Panc1 (cell line): ENCODE measurements at regions not wholly inside any gene's neighbourhood (a gene's known extent, or its start where the extent isn't known, plus 50 kb on each side); places are given as distances from the start of the nearest gene placed in this dataset.

Experiments used
- ATAC-seq: fragments of 200-7000 bp; cut with Tn5 transposase; 2 replicates; pipeline ENCODE4 v1.9.1; 2020; ENCODE audit warnings: mild to moderate bottlenecking, moderate library complexity
- BruUV-seq: library from RNA; stranded (reverse); fragments of 400-500 nt; replicated peaks from 2 replicates; lab custom pipeline; 2021; lab: Mats Ljungman, UMichigan
- CTCF ChIA-PET: fragments of 300-600 bp; sonication (Branson Sonifier 250); formaldehyde crosslinking; loops from one replicate; lab custom pipeline; 2022; ENCODE audit warnings: antibody characterized with exemption; lab: Charles Lee
- POLR2A ChIA-PET: fragments of 300-600 bp; sonication (Branson Sonifier 250); formaldehyde crosslinking; loops from one replicate; lab custom pipeline; 2022; ENCODE audit warnings: antibody characterized with exemption; lab: Charles Lee
- DNase-seq: peaks from one replicate; pipeline ENCODE4 v3.0.0-alpha.2; 2010; ENCODE audit warnings: low read depth, low spot score
- H3K27ac ChIP-seq: 2 replicates; pipeline ENCODE4 v1.5.1; 2011; ENCODE audit warnings: mild to moderate bottlenecking, low read length, inconsistent platforms
- H3K27me3 ChIP-seq: fragments of 200-500 bp; sonication (Bioruptor generic); 2 replicates; pipeline ENCODE4 v1.6.0; 2014; ENCODE audit warnings: low read length, inconsistent platforms; ENCODE audit not compliant: control insufficient read depth, insufficient read depth
- H3K36me3 ChIP-seq: fragments of 200-500 bp; sonication (Bioruptor generic); 2 replicates; pipeline ENCODE4 v1.5.1; 2014; ENCODE audit warnings: inconsistent platforms, mild to moderate bottlenecking, low read length, moderate library complexity; ENCODE audit not compliant: control insufficient read depth, insufficient read depth
- H3K4me1 ChIP-seq: 2 replicates; pipeline ENCODE4 v1.5.1; 2011; ENCODE audit warnings: inconsistent platforms, mild to moderate bottlenecking, low read length, moderate library complexity; ENCODE audit not compliant: control insufficient read depth, insufficient read depth
- H3K4me3 ChIP-seq, 2 experiments: 2 replicates each; pipeline ENCODE4 v1.5.1; 2011 to 2012; ENCODE audit warnings: low read depth in 2 of 2, low read length in 2 of 2, mild to moderate bottlenecking in 2 of 2, inconsistent platforms in 1 of 2, moderate library complexity in 1 of 2
- H3K9me3 ChIP-seq: fragments of 200-500 bp; sonication (Bioruptor generic); 2 replicates; pipeline ENCODE4 v1.5.1; 2014; ENCODE audit warnings: low read depth, mild to moderate bottlenecking, inconsistent platforms, low read length, moderate library complexity; ENCODE audit not compliant: control insufficient read depth, insufficient read depth
- POLR2AphosphoS5 ChIP-seq: IDR thresholded peaks from 2 replicates; pipeline ENCODE4 v1.6.1; 2012; ENCODE audit warnings: mild to moderate bottlenecking, low read depth, low read length, moderate library complexity
- SIN3A ChIP-seq: IDR thresholded peaks from 2 replicates; pipeline ENCODE4 v1.6.1; 2012; ENCODE audit warnings: low read depth, mild to moderate bottlenecking, low read length, moderate library complexity, borderline replicate concordance; ENCODE audit not compliant: insufficient read depth
- TCF7L2 ChIP-seq: IDR thresholded peaks from 2 replicates; pipeline ENCODE4 v1.6.1; 2011; ENCODE audit warnings: mild to moderate bottlenecking, low read depth, low read length, inconsistent platforms
- in situ Hi-C: cut with HindIII; loops from 2 replicates; pipeline ENCODE4 v1.10.0; 2016; ENCODE audit warnings: low sequenced_read_pairs, low pct_unique_long_range_greater_than_20kb
- intact Hi-C: fragments of 100-400 bp; cut with micrococcal nuclease; formaldehyde crosslinking; loops from one replicate; pipeline ENCODE4 v1.10.0; 2022; ENCODE audit not compliant: unreplicated experiment
- TF ChIP-seq, protein P1 (sequence below): fragments of 450-650 bp; IDR thresholded peaks from 2 replicates; pipeline ENCODE4 v1.5.1; 2017; ENCODE audit warnings: mild to moderate bottlenecking
- TF ChIP-seq, protein P2 (sequence below), 2 experiments: IDR thresholded peaks; 2 replicates each; pipeline ENCODE4 v1.6.1; 2011 to 2012; ENCODE audit warnings: low read depth in 2 of 2, control low read depth in 1 of 2, low read length in 1 of 2, mild to moderate bottlenecking in 1 of 2, moderate library complexity in 1 of 2; ENCODE audit not compliant: insufficient read depth in 1 of 2

DNA sequence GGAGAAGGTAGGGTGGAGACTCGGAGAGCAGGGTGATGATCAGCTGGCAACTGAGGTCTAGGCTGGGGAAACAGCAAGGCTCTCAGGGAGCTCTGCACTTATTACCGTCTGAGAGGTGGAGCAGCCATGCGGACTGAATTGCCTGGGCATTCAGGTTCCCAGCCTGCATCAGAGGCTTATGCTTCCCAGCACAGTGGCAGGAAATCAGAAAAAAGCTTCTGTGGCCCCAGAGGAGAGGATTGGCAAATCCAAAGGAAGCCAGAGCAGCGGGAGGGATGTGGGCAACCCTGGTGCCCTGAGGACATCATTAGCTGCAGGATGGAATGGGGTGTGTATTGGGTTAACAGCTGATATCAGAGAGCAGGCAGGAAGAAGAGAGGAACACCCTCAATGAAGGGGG lies 374.1 kb upstream of the POU3F1 start:
- intact Hi-C loops = no loop called here

DNA sequence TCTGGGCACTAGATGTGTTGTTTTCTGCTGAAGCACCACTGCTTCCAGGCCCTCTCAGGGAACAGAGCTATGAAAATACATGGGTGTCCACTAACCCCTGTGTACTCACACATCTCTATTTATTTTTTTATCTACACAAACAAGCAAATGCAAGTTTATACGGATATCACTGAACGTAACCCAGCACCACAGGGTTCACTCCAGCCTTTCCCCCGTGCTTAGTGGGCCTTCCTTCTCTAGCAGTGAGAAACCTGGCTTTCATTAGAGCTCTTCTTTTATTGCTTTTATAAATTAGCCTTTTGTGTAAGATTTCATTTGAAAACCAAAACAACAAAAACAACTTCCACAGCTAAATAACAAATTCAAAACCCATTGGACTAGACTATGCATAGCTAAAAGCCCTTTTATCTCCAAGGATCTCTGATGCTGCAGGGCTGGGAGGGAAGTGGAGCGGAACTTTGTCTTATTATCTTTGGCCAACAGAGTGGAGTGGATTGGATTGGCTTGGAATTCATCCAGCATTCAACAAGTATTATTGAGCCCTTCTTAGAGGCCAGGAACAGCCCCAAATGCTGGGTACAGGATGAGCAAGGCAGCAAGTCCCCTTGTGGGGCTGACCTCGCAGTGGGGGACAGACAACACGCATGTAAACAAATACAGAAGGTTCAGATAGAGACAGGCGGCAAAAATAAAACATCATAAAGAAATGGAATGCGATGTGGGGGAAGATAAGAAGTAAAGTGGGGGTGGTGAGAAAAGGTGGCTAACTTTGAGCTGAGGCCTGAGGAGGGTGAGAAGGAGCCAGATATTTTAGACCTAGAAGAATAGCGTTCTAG lies 371.8 kb upstream of the POU3F1 start:
- TF ChIP-seq, protein P1, sequence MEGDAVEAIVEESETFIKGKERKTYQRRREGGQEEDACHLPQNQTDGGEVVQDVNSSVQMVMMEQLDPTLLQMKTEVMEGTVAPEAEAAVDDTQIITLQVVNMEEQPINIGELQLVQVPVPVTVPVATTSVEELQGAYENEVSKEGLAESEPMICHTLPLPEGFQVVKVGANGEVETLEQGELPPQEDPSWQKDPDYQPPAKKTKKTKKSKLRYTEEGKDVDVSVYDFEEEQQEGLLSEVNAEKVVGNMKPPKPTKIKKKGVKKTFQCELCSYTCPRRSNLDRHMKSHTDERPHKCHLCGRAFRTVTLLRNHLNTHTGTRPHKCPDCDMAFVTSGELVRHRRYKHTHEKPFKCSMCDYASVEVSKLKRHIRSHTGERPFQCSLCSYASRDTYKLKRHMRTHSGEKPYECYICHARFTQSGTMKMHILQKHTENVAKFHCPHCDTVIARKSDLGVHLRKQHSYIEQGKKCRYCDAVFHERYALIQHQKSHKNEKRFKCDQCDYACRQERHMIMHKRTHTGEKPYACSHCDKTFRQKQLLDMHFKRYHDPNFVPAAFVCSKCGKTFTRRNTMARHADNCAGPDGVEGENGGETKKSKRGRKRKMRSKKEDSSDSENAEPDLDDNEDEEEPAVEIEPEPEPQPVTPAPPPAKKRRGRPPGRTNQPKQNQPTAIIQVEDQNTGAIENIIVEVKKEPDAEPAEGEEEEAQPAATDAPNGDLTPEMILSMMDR = no peak
- TF ChIP-seq TCF7L2 (no peak), POLR2AphosphoS5 (no peak), SIN3A (no peak)
- TF ChIP-seq, protein P2, sequence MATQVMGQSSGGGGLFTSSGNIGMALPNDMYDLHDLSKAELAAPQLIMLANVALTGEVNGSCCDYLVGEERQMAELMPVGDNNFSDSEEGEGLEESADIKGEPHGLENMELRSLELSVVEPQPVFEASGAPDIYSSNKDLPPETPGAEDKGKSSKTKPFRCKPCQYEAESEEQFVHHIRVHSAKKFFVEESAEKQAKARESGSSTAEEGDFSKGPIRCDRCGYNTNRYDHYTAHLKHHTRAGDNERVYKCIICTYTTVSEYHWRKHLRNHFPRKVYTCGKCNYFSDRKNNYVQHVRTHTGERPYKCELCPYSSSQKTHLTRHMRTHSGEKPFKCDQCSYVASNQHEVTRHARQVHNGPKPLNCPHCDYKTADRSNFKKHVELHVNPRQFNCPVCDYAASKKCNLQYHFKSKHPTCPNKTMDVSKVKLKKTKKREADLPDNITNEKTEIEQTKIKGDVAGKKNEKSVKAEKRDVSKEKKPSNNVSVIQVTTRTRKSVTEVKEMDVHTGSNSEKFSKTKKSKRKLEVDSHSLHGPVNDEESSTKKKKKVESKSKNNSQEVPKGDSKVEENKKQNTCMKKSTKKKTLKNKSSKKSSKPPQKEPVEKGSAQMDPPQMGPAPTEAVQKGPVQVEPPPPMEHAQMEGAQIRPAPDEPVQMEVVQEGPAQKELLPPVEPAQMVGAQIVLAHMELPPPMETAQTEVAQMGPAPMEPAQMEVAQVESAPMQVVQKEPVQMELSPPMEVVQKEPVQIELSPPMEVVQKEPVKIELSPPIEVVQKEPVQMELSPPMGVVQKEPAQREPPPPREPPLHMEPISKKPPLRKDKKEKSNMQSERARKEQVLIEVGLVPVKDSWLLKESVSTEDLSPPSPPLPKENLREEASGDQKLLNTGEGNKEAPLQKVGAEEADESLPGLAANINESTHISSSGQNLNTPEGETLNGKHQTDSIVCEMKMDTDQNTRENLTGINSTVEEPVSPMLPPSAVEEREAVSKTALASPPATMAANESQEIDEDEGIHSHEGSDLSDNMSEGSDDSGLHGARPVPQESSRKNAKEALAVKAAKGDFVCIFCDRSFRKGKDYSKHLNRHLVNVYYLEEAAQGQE (IDR thresholded peaks at IDR 0.05; ENCODE audit: insufficient read depth in 1 of 2, low read depth in 2 of 2, low read length in 1 of 2) = no peak
- no peak for ATAC-seq
- intact Hi-C loops (no loop called here), in situ Hi-C loops (no loop called here)
- Histone ChIP-seq H3K27ac (no peak overlapping the region), H3K36me3 (no peaks in the 10 kb centered on the region; the same call in 1 of the 2 replicates), H3K4me3 (no peak overlapping the region), H3K9me3 (no peaks in the 10 kb centered on the region), H3K4me1 (no peaks in the 10 kb centered on the region), H3K27me3 (peaks cover 2% of the 10 kb centered on the region)
- ChIA-PET CTCF (no interaction called here), POLR2A (no interaction called here)
- no TSS peak for BruUV-seq
- no peak for DNase-seq

More for the DNA sequence above, 374.1 kb upstream of the POU3F1 start:
- DNase-seq (no peak), ATAC-seq (no peak)
- Histone ChIP-seq H3K4me3 (no peak overlapping the region), H3K4me1 (no peaks in the 10 kb centered on the region), H3K36me3 (no peaks in the 10 kb centered on the region; the same call in 1 of the 2 replicates), H3K27ac (no peak overlapping the region), H3K9me3 (no peaks in the 10 kb centered on the region), H3K27me3 (peaks cover 2% of the 10 kb centered on the region)
- CTCF ChIA-PET = interaction anchor here (0.6 kb wide), 1 partner anchor 392 kb away, joined by 4 read pairs; no protein-coding TSS in a partner anchor
- no TSS peak for BruUV-seq
- TF ChIP-seq, protein P1 = no peak
- no peak for TF ChIP-seq POLR2AphosphoS5
- TF ChIP-seq TCF7L2 = no peak
- no peak for TF ChIP-seq SIN3A
- TF ChIP-seq, protein P2 (IDR thresholded peaks at IDR 0.05; ENCODE audit: insufficient read depth in 1 of 2, low read depth in 2 of 2, low read length in 1 of 2) = no peak
- POLR2A ChIA-PET = no interaction called here
- in situ Hi-C loops = no loop called here
